Tibial nerve (tissue), 4 donors: ENCODE measurements at regions not wholly inside any gene's neighbourhood (a gene's known extent, or its start where the extent isn't known, plus 50 kb on each side); places are given as distances from the start of the nearest gene placed in this dataset.
"Not testable (repeated sequence)": the region's sequence is repeated elsewhere in the genome, so short reads cannot be mapped to it uniquely, and the experiment has no call there.

ENCODE experiments used
- DNase-seq, 2 donors: peaks; one replicate each; pipeline ENCODE4 v3.0.0-alpha.2; 2019; ENCODE audit warnings: low spot score in 2 of 2
- H3K27ac ChIP-seq, 4 donors: fragments of 200-600 bp; sonication (generic) in 3 of 4; one replicate each; pipeline ENCODE4 v1.5.1; 2017 to 2019; ENCODE audit warnings: mild to moderate bottlenecking in 1 of 4
- H3K27me3 ChIP-seq, 2 donors: fragments of 200-600 bp; sonication (generic) in 1 of 2; one replicate each; pipeline versions ENCODE4 v1.5.1 to v1.6.0; 2017 to 2019
- H3K36me3 ChIP-seq, 3 donors: fragments of 200-600 bp; sonication (generic); one replicate each; pipeline ENCODE4 v1.5.1; 2018 to 2019
- H3K4me1 ChIP-seq, 4 donors: fragments of 200-600 bp; sonication (generic) in 3 of 4; one replicate each; pipeline ENCODE4 v1.5.1; 2017 to 2019
- H3K4me3 ChIP-seq, 4 donors: fragments of 200-600 bp; sonication (generic) in 3 of 4; one replicate each; pipeline ENCODE4 v1.5.1; 2017 to 2019; ENCODE audit warnings: mild to moderate bottlenecking in 1 of 4, moderate library complexity in 1 of 4
- H3K9me3 ChIP-seq, 4 donors: fragments of 200-600 bp; sonication (generic) in 3 of 4; one replicate each; pipeline ENCODE4 v1.5.1; 2017 to 2019
- EP300 ChIP-seq, 2 donors: sonication (generic); formaldehyde crosslinking; IDR thresholded peaks; one replicate each; pipeline ENCODE4 v1.6.1; 2017; ENCODE audit warnings: antibody characterized with exemption in 2 of 2, mild to moderate bottlenecking in 1 of 2
- POLR2A ChIP-seq, 2 donors: fragments of 450-650 bp; IDR thresholded peaks; one replicate each; pipeline ENCODE4 v1.6.1; 2017; ENCODE audit warnings: antibody characterized with exemption in 2 of 2, mild to moderate bottlenecking in 2 of 2, moderate library complexity in 2 of 2
- WGBS, 2 donors: methylation state at CpG; one replicate each; pipeline ENCODE4 v1.1.5; 2018; 5-methylcytosine and 5-hydroxymethylcytosine counted together
- TF ChIP-seq, protein P1 (sequence below), 5 experiments: fragments of 200-600 bp in 3 of 5; fragments of 450-650 bp in 2 of 5; sonication (generic) in 3 of 5; IDR thresholded peaks; one replicate each; pipeline ENCODE4 v1.5.1; 2016 to 2019; ENCODE audit warnings: antibody characterized with exemption in 5 of 5, mild to moderate bottlenecking in 3 of 5, moderate library complexity in 2 of 5

DNA sequence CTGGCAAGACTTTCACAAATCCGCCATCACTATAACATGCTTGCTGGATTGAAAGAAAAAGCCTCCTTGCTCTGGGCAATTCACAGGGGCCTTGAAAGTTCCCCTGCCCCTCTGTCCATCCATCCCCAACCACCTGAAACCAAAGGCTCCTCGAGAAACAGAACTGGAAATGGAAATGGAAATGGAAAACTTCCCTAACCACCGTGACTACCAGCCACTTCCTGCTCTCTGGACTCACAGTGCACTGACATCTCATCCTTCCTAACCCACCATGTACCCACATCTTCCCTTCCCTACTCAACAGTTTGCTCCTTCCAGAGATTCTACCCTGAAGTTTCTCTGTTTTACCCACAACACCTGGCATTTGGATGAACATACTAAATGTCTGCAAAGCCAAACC, 603.6 kb upstream of the DIPK2B start:
- no peaks in the 10 kb centered on the region for H3K9me3 ChIP-seq
- no peaks in the 10 kb centered on the region for H3K36me3 ChIP-seq
- TF ChIP-seq POLR2A (IDR thresholded peaks at IDR 0.05) (no peak), EP300 (IDR thresholded peaks at IDR 0.05) (no peak)
- TF ChIP-seq, protein P1, sequence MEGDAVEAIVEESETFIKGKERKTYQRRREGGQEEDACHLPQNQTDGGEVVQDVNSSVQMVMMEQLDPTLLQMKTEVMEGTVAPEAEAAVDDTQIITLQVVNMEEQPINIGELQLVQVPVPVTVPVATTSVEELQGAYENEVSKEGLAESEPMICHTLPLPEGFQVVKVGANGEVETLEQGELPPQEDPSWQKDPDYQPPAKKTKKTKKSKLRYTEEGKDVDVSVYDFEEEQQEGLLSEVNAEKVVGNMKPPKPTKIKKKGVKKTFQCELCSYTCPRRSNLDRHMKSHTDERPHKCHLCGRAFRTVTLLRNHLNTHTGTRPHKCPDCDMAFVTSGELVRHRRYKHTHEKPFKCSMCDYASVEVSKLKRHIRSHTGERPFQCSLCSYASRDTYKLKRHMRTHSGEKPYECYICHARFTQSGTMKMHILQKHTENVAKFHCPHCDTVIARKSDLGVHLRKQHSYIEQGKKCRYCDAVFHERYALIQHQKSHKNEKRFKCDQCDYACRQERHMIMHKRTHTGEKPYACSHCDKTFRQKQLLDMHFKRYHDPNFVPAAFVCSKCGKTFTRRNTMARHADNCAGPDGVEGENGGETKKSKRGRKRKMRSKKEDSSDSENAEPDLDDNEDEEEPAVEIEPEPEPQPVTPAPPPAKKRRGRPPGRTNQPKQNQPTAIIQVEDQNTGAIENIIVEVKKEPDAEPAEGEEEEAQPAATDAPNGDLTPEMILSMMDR (IDR thresholded peaks at IDR 0.05): no peak
- no peak for DNase-seq
- no peak overlapping the region for H3K27ac ChIP-seq
- 72 to 86% methylated on average over 3 of the region's 3 CpGs for WGBS, 2 donors
- H3K4me1 ChIP-seq: peaks cover 0 to 4% (median 0%) of the 10 kb centered on the region in 4 donors
- H3K4me3 ChIP-seq: no peak overlapping the region
- no peaks in the 10 kb centered on the region for H3K27me3 ChIP-seq

GRCh38 chrX:45803383-45803921, 602.8 kb upstream of the DIPK2B start:
- TF ChIP-seq EP300 (IDR thresholded peaks at IDR 0.05): no peak
- TF ChIP-seq, protein P1 (IDR thresholded peaks at IDR 0.05): no peak
- TF ChIP-seq POLR2A (IDR thresholded peaks at IDR 0.05): no peak
- WGBS, 2 donors: 34 to 41% methylated on average over 4 of the region's 4 CpGs
- Histone ChIP-seq H3K27ac (no peak overlapping the region), H3K36me3 (no peaks in the 10 kb centered on the region), H3K27me3 (no peaks in the 10 kb centered on the region), H3K4me1 (peaks cover 0 to 4% (median 0%) of the 10 kb centered on the region in 4 donors), H3K9me3 (no peaks in the 10 kb centered on the region), H3K4me3 (no peak overlapping the region)
- DNase-seq: no peak

- H3K4me1 ChIP-seq: peaks cover 0 to 4% (median 0%) of the 10 kb centered on the region in 4 donors
- WGBS, 2 donors: 34 to 45% methylated on average over 6 of the region's 6 CpGs
- H3K27ac ChIP-seq: no peak overlapping the region
- TF ChIP-seq, protein P1 (IDR thresholded peaks at IDR 0.05): peak in 3 of 5 experiments; percentile 14 to 38 (median 26)
- TF ChIP-seq POLR2A (IDR thresholded peaks at IDR 0.05) (no peak), EP300 (IDR thresholded peaks at IDR 0.05) (no peak)
- peak overlapping the region in 1 of 4 donors; percentile 21 for H3K4me3 ChIP-seq
- no peaks in the 10 kb centered on the region for H3K36me3 ChIP-seq
- no peaks in the 10 kb centered on the region for H3K9me3 ChIP-seq
- no peaks in the 10 kb centered on the region for H3K27me3 ChIP-seq
- no peak for DNase-seq
Measured at GRCh38 chrX:45801554-45801953, 600.9 kb upstream of the DIPK2B start.

DNA sequence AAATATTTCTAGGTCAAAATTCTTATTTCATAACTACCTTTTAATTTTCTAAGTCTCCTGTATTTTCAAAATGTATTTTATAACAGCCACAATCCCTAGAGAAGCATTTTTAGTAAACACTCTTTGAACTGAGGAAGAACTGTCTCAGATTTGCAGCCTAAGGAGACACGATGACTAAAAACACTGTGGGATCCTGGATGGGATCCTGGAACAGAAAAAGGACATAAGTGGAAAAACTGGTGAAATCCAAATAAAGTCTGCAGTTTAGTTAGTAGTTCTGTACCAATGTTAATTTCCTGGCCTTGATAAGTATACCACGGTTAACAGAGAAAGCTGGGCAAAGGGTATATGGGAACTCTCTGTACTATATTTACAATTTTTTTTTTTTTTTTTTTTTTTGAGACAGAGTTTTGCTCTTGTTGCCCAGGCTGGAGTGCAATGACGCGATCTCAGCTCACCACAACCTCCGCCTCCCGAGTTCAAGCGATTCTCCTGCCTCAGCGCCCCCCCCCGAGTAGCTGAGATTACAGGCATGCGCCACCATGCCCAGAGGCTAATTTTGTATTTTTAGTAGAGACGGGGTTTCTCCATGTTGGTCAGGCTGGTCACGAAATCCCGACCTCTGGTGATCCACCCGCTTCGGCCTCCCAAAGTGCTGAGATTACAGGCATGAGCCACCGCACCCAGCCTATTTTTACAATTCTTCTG, 600.2 kb upstream of the DIPK2B start:
- H3K4me1 ChIP-seq, H3K9me3 ChIP-seq, H3K36me3 ChIP-seq, H3K27me3 ChIP-seq, DNase-seq: not testable (repeated sequence)
- peak overlapping the region in 1 of 4 donors; percentile 41 for H3K27ac ChIP-seq
- H3K4me3 ChIP-seq: peak overlapping the region in 1 of 4 donors; percentile 21
- 47 to 60% methylated on average over 13 to 16 of the region's 16 CpGs for WGBS, 2 donors

DNA sequence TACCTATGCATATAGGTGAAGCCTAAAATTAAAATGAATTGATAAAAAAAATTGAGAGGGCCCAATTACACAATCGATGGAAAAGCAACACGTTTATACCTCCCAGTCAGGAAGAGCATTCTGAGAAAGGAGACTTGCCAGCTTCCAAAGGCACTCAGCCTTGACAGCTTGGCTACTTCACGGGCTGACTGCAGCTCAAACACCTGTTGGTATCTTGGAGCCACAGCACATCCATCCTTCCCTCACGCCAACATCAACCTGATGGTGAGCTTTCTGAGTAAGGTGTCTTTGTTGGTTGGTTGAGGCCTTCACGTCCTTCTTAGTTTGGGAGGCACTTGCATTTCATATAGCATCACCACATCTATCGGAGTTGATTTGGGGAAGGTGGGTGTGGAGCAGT, 598.9 kb upstream of the DIPK2B start:
- H3K27ac ChIP-seq: no peak overlapping the region
- no peaks in the 10 kb centered on the region for H3K9me3 ChIP-seq
- no peak overlapping the region for H3K4me3 ChIP-seq
- no peaks in the 10 kb centered on the region for H3K36me3 ChIP-seq
- WGBS, 2 donors: 78 to 95% methylated on average over 6 of the region's 6 CpGs
- H3K27me3 ChIP-seq: no peaks in the 10 kb centered on the region
- DNase-seq: no peak
- no peak for TF ChIP-seq POLR2A (IDR thresholded peaks at IDR 0.05)
- TF ChIP-seq EP300 (IDR thresholded peaks at IDR 0.05): no peak
- TF ChIP-seq, protein P1 (IDR thresholded peaks at IDR 0.05): no peak
- no peaks in the 10 kb centered on the region for H3K4me1 ChIP-seq
